Tibial artery (tissue), 4 donors: ENCODE measurements at regions not wholly inside any gene's neighbourhood (a gene's known extent, or its start where the extent isn't known, plus 50 kb on each side); places are given as distances from the start of the nearest gene placed in this dataset.

Experiments
- DNase-seq, 2 donors: peaks; one replicate each; pipeline ENCODE4 v3.0.0-alpha.2; 2019
- H3K27ac ChIP-seq, 2 donors: fragments of 200-600 bp; sonication (generic) in 1 of 2; 1 replicate in 1 of 2; 2 replicates in 1 of 2; pipeline ENCODE4 v1.5.1; 2018 to 2019; ENCODE audit warnings: mild to moderate bottlenecking in 1 of 2
- H3K27me3 ChIP-seq, 2 donors: fragments of 200-600 bp; sonication (generic) in 1 of 2; one replicate each; pipeline versions ENCODE4 v1.5.1 to v1.6.0; 2016 to 2019
- H3K36me3 ChIP-seq, 3 donors: fragments of 200-600 bp; sonication (generic) in 2 of 3; one replicate each; pipeline ENCODE4 v1.5.1; 2016 to 2019; ENCODE audit warnings: mild to moderate bottlenecking in 2 of 3
- H3K4me1 ChIP-seq, 4 donors: fragments of 200-600 bp; sonication (generic) in 2 of 4; 1 replicate in 3 of 4; 2 replicates in 1 of 4; pipeline ENCODE4 v1.5.1; 2016 to 2019
- H3K4me3 ChIP-seq, 2 donors: fragments of 200-600 bp; sonication (generic) in 1 of 2; 1 replicate in 1 of 2; 2 replicates in 1 of 2; pipeline ENCODE4 v1.5.1; 2018 to 2019; ENCODE audit warnings: mild to moderate bottlenecking in 2 of 2
- H3K9me3 ChIP-seq, 3 donors: fragments of 200-600 bp; sonication (generic) in 1 of 3; one replicate each; pipeline ENCODE4 v1.5.1; 2016 to 2019
- CTCF ChIP-seq, 2 experiments: fragments of 200-600 bp in 1 of 2; fragments of 450-650 bp in 1 of 2; IDR thresholded peaks; one replicate each; pipeline ENCODE4 v1.5.1; 2017 to 2019; ENCODE audit warnings: antibody characterized with exemption in 2 of 2, mild to moderate bottlenecking in 1 of 2, moderate library complexity in 1 of 2
- intact Hi-C: fragments of 100-400 bp; cut with DNase I; formaldehyde crosslinking; loops from one replicate; pipeline ENCODE4 v1.15.0; 2023; ENCODE audit warnings: low total_unique reads

GRCh38 chr2:220509966-220510365 lies 882.5 kb downstream of the SLC4A3 start:
- Histone ChIP-seq H3K36me3 (no peaks in the 10 kb centered on the region), H3K27ac (no peak overlapping the region), H3K9me3 (no peaks in the 10 kb centered on the region), H3K27me3 (no peaks in the 10 kb centered on the region), H3K4me3 (no peak overlapping the region), H3K4me1 (no peaks in the 10 kb centered on the region)
- no peak for DNase-seq
- intact Hi-C loops, result no loop called here
- no peak for TF ChIP-seq CTCF (IDR thresholded peaks at IDR 0.05)

GRCh38 chr2:220510668-220511067 lies 883.2 kb downstream of the SLC4A3 start:
- no peaks in the 10 kb centered on the region for H3K4me1 ChIP-seq
- intact Hi-C loops, result no loop called here
- DNase-seq, result no peak
- no peak for TF ChIP-seq CTCF (IDR thresholded peaks at IDR 0.05)
- H3K4me3 ChIP-seq, result no peak overlapping the region
- H3K27ac ChIP-seq, result no peak overlapping the region
- no peaks in the 10 kb centered on the region for H3K9me3 ChIP-seq
- H3K36me3 ChIP-seq, result no peaks in the 10 kb centered on the region
- no peaks in the 10 kb centered on the region for H3K27me3 ChIP-seq

GRCh38 chr2:220512419-220512818 lies 885.0 kb downstream of the SLC4A3 start:
- Histone ChIP-seq H3K27me3 (no peaks in the 10 kb centered on the region), H3K4me3 (no peak overlapping the region), H3K36me3 (no peaks in the 10 kb centered on the region), H3K27ac (no peak overlapping the region), H3K9me3 (no peaks in the 10 kb centered on the region), H3K4me1 (no peaks in the 10 kb centered on the region)
- TF ChIP-seq CTCF (IDR thresholded peaks at IDR 0.05), result no peak
- no peak for DNase-seq
- intact Hi-C loops, result no loop called here

- Histone ChIP-seq H3K4me1 (no peaks in the 10 kb centered on the region), H3K36me3 (no peaks in the 10 kb centered on the region), H3K27me3 (no peaks in the 10 kb centered on the region), H3K4me3 (no peak overlapping the region), H3K9me3 (no peaks in the 10 kb centered on the region), H3K27ac (no peak overlapping the region)
- DNase-seq, result no peak
- intact Hi-C loops, result no loop called here
- TF ChIP-seq CTCF (IDR thresholded peaks at IDR 0.05), result no peak
Observed at GRCh38 chr2:220513573-220514288, 886.3 kb downstream of the SLC4A3 start.

GRCh38 chr2:220521551-220521950 lies 894.1 kb downstream of the SLC4A3 start:
- TF ChIP-seq CTCF (IDR thresholded peaks at IDR 0.05), result no peak
- H3K4me1 ChIP-seq, result no peaks in the 10 kb centered on the region
- H3K9me3 ChIP-seq, result no peaks in the 10 kb centered on the region
- no peaks in the 10 kb centered on the region for H3K36me3 ChIP-seq
- intact Hi-C loops, result no loop called here
- no peak overlapping the region for H3K4me3 ChIP-seq
- H3K27ac ChIP-seq, result no peak overlapping the region
- no peaks in the 10 kb centered on the region for H3K27me3 ChIP-seq
- no peak for DNase-seq
